ENCODE measurements at regions not wholly inside any gene's neighbourhood (a gene's known extent, or its start where the extent isn't known, plus 50 kb on each side); places are given as distances from the start of the nearest gene placed in this dataset.

DNA sequence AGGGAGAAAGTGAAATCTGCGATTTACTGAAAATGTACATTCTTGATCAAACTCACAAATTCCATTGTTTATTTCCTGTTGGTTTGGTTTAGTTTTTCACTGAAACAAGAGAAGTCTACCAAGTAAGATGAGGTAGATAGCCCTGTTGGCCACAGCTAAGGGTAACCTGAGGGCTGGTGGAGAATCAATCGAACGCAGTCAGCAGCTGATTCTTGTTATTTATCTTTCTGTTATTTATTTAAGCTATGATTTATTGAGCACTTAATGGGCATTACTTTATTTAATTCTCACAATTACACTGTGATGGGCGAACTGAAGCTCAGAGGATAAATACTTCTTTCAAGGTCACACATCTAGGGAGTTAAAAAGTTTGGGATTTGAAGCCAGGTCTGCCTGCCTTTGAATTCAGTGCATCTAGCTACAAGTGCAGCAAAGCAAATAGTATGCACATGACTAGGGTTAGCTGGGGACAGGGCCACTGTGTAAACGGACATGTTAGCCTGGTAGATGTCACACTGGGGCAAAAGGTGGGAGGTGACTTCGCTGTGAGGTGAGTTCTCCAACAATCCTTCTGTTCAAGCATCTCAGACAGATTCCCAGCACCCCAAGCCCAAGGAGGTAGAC lies 106.5 kb upstream of the GADD45A start:
- TF ChIP-seq, protein P1, sequence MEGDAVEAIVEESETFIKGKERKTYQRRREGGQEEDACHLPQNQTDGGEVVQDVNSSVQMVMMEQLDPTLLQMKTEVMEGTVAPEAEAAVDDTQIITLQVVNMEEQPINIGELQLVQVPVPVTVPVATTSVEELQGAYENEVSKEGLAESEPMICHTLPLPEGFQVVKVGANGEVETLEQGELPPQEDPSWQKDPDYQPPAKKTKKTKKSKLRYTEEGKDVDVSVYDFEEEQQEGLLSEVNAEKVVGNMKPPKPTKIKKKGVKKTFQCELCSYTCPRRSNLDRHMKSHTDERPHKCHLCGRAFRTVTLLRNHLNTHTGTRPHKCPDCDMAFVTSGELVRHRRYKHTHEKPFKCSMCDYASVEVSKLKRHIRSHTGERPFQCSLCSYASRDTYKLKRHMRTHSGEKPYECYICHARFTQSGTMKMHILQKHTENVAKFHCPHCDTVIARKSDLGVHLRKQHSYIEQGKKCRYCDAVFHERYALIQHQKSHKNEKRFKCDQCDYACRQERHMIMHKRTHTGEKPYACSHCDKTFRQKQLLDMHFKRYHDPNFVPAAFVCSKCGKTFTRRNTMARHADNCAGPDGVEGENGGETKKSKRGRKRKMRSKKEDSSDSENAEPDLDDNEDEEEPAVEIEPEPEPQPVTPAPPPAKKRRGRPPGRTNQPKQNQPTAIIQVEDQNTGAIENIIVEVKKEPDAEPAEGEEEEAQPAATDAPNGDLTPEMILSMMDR (IDR thresholded peaks at IDR 0.05), result no peak
- TF ChIP-seq EZH2 (IDR thresholded peaks at IDR 0.05; ENCODE audit: borderline replicate concordance, insufficient read depth, low read depth, low read length, poor library complexity, severe bottlenecking), result no peak
